BE2C (cell line): ENCODE measurements at regions not wholly inside any gene's neighbourhood (a gene's known extent, or its start where the extent isn't known, plus 50 kb on each side); places are given as distances from the start of the nearest gene placed in this dataset.

Experiments
- DNase-seq: peaks from one replicate; pipeline ENCODE4 v3.0.0-alpha.2; 2020
- H3K27me3 ChIP-seq: fragments of 250-450 bp; sonication (Bioruptor Pico); 2 replicates; pipeline ENCODE4 v1.5.1; 2020; ENCODE audit warnings: mild to moderate bottlenecking
- H3K36me3 ChIP-seq: fragments of 250-450 bp; sonication (Bioruptor Pico); 2 replicates; pipeline ENCODE4 v1.5.1; 2020; ENCODE audit warnings: mild to moderate bottlenecking
- H3K4me1 ChIP-seq: fragments of 250-450 bp; sonication (Bioruptor Pico); 2 replicates; pipeline ENCODE4 v1.5.1; 2020
- H3K4me3 ChIP-seq: 2 replicates; pipeline ENCODE4 v1.5.1; 2011; ENCODE audit warnings: low read depth, low read length
- H3K9me3 ChIP-seq: fragments of 250-450 bp; sonication (Bioruptor Pico); 2 replicates; pipeline ENCODE4 v1.5.1; 2020
- CTCF ChIP-seq: IDR thresholded peaks from 2 replicates; pipeline ENCODE4 v1.5.1; 2012; ENCODE audit warnings: mild to moderate bottlenecking, low read depth, low read length

- no peaks in the 10 kb centered on the region for H3K4me1 ChIP-seq
- TF ChIP-seq CTCF: no peak
- H3K36me3 ChIP-seq: no peaks in the 10 kb centered on the region
- H3K9me3 ChIP-seq: no peaks in the 10 kb centered on the region
- H3K4me3 ChIP-seq: no peak overlapping the region
- no peaks in the 10 kb centered on the region for H3K27me3 ChIP-seq
- no peak for DNase-seq
Measured at GRCh38 chr3:25117005-25117593, 311.0 kb upstream of the RARB start.

GRCh38 chr3:25119682-25120081, 308.4 kb upstream of the RARB start:
- no peak overlapping the region for H3K4me3 ChIP-seq

DNA sequence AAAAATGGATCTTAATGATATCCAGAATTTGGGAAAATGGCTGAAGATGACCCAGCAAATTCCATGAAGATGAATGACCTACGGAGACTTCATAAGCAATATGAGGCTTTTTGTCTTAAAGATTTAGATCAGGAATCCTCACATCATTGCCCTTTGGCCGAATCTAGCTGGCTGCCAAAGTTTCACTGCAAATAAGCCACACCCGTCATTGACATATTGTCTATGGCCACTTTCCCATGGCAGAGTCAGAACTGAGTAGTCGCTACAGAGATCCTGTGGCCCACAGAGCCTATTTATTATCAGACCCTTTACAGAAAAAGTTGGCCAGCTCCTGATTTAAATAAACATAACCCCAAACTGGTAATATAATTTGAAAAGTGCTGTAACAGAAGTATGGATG, 307.4 kb upstream of the RARB start:
- TF ChIP-seq CTCF: no peak
- H3K9me3 ChIP-seq: no peaks in the 10 kb centered on the region
- H3K4me1 ChIP-seq: no peaks in the 10 kb centered on the region
- no peak for DNase-seq
- no peaks in the 10 kb centered on the region for H3K36me3 ChIP-seq
- H3K4me3 ChIP-seq: no peak overlapping the region
- no peaks in the 10 kb centered on the region for H3K27me3 ChIP-seq

More at GRCh38 chr3:25119682-25120081, 308.4 kb upstream of the RARB start:
- H3K9me3 ChIP-seq: no peaks in the 10 kb centered on the region
- H3K27me3 ChIP-seq: no peaks in the 10 kb centered on the region
- no peak for DNase-seq
- H3K36me3 ChIP-seq: no peaks in the 10 kb centered on the region
- H3K4me1 ChIP-seq: no peaks in the 10 kb centered on the region
- no peak for TF ChIP-seq CTCF

DNA sequence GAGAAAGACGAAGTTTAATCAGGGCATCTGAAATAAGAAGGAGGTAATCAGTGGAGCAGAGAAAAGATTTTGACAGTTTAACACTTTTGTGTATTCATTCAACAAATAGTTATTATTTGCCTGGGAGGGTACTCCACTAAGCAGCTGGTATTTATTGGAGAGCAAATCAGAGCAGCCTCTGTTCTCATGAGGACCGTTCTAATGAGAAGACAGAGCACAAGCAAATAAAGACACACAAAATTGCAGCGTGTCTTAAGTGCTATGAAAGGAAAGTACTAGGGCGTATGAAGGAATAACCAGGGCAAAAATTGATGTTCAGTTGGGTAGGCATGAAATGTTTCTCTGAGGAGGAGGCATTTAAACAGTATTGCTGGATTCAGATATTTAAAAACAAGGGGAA, 302.9 kb upstream of the RARB start:
- TF ChIP-seq CTCF: no peak
- Histone ChIP-seq H3K27me3 (no peaks in the 10 kb centered on the region), H3K9me3 (no peaks in the 10 kb centered on the region), H3K36me3 (no peaks in the 10 kb centered on the region), H3K4me3 (no peak overlapping the region), H3K4me1 (no peaks in the 10 kb centered on the region)
- DNase-seq: no peak

DNA sequence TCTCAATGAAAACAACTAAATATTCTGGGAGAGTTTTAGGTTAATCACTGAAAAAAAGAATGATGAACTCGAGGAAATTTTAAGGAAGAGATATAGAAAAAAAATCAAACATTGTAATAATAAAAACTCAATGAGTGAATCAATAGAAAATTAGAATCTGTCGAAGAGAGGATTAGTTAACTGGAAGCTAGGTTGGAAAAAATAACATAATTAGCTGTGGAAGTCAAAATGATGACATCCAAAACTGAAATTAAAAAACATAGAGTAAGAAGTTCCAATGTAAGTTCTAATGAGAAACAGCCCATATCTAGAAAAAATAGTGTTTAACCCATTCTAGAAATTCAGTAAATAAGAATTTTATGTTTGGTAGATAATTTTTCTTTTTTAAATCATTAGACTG, 299.3 kb upstream of the RARB start:
- Histone ChIP-seq H3K9me3 (no peaks in the 10 kb centered on the region), H3K27me3 (no peaks in the 10 kb centered on the region), H3K4me1 (no peaks in the 10 kb centered on the region), H3K36me3 (no peaks in the 10 kb centered on the region), H3K4me3 (no peak overlapping the region)
- no peak for TF ChIP-seq CTCF
- no peak for DNase-seq

DNA sequence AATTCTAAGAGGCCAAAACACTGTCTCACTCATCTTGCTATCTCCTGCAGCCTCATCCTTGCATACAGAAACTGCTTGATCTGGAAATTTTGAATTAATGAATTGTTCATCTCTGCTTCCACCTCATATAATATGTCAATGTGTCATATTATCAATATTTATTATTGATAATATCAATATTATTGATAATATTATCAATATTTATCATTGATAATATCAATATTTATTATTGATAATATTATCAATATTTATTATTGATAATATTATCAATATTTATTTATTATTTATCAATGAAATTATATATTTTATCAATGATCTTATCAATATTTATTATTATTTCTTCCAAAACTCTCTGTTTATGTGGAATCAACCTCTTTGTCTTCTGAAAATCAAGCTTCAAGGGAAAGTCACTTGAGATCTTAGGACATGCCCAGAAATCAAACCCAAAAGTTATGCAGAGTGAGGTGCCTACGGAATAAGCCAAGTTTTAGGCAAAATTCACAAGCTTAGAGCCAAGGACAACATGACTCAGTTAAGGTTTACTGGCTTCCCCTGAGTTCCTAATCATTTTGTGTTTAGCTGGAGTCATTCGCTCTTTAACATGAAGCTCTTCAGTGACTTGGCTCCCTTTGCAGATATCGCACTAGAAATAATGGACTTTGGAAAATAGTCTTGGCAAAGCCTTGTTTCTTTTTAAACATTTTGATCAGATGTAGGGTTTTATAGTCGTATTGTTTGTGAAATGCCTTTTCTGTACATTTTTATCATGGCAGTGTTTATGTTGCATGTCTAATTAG, 297.1 kb upstream of the RARB start:
- no peaks in the 10 kb centered on the region for H3K27me3 ChIP-seq
- no peak for TF ChIP-seq CTCF
- H3K4me1 ChIP-seq: no peaks in the 10 kb centered on the region
- no peak overlapping the region for H3K4me3 ChIP-seq
- no peaks in the 10 kb centered on the region for H3K9me3 ChIP-seq
- no peaks in the 10 kb centered on the region for H3K36me3 ChIP-seq
- DNase-seq: no peak
